Prostate gland (tissue), 2 donors: ENCODE measurements at regions not wholly inside any gene's neighbourhood (a gene's known extent, or its start where the extent isn't known, plus 50 kb on each side); places are given as distances from the start of the nearest gene placed in this dataset.
"Not testable (repeated sequence)": the region's sequence is repeated elsewhere in the genome, so short reads cannot be mapped to it uniquely, and the experiment has no call there.

ENCODE experiments used
- DNase-seq: peaks from one replicate; pipeline ENCODE4 v3.0.0-alpha.2; 2019; ENCODE audit warnings: low spot score
- H3K27ac ChIP-seq, 2 donors: fragments of 200-600 bp; sonication (generic); 2 replicates each; pipeline ENCODE4 v1.5.1; 2017 to 2019
- H3K27me3 ChIP-seq: fragments of 200-600 bp; sonication (generic); replicated peaks from 2 replicates; pipeline ENCODE4 v1.5.1; 2019; ENCODE audit not compliant: insufficient read depth
- H3K36me3 ChIP-seq, 2 donors: fragments of 200-600 bp; sonication (generic); 1 replicate in 1 of 2; 2 replicates in 1 of 2; pipeline versions ENCODE4 v1.5.1 to v1.8.1; 2017 to 2019
- H3K4me1 ChIP-seq: fragments of 200-600 bp; sonication (generic); replicated peaks from 2 replicates; pipeline ENCODE4 v1.5.1; 2019
- H3K4me3 ChIP-seq, 2 donors: fragments of 200-600 bp; sonication (generic); 2 replicates each; pipeline ENCODE4 v1.5.1; 2017 to 2019
- H3K9me3 ChIP-seq: fragments of 200-600 bp; sonication (generic); 2 replicates; pipeline ENCODE4 v1.5.1; 2017
- CTCF ChIP-seq, 4 experiments: fragments of 200-600 bp in 2 of 4; fragments of 450-650 bp in 2 of 4; sonication (generic) in 2 of 4; IDR thresholded peaks; 1 replicate in 3 of 4; 2 replicates in 1 of 4; pipeline ENCODE4 v1.5.1; 2016 to 2019; ENCODE audit warnings: antibody characterized with exemption in 4 of 4, mild to moderate bottlenecking in 2 of 4, moderate library complexity in 2 of 4
- POLR2A ChIP-seq: fragments of 450-650 bp; IDR thresholded peaks from one replicate; pipeline ENCODE4 v1.6.1; 2016; ENCODE audit warnings: antibody characterized with exemption, mild to moderate bottlenecking
- POLR2AphosphoS5 ChIP-seq: sonication (generic); formaldehyde crosslinking; IDR thresholded peaks from one replicate; pipeline ENCODE4 v1.6.1; 2017; ENCODE audit warnings: antibody characterized with exemption
- WGBS: methylation state at CpG from one replicate; pipeline ENCODE4 v1.1.5; 2018; 5-methylcytosine and 5-hydroxymethylcytosine counted together
- intact Hi-C: fragments of 100-400 bp; cut with DNase I; formaldehyde crosslinking; loops from one replicate; pipeline ENCODE4 v1.14.2; 2022

- Histone ChIP-seq H3K4me3 (no peak overlapping the region), H3K27ac (no peak overlapping the region), H3K36me3 (no peaks in the 10 kb centered on the region), H3K9me3 (no peaks in the 10 kb centered on the region), H3K4me1 (no peaks in the 10 kb centered on the region), H3K27me3 (no peaks in the 10 kb centered on the region)
- intact Hi-C loops, result no loop called here
- no peak for TF ChIP-seq POLR2AphosphoS5
- TF ChIP-seq POLR2A, result no peak
- no peak for TF ChIP-seq CTCF (IDR thresholded peaks at IDR 0.05)
- no peak for DNase-seq
- 100% methylated on average over 2 of the region's 2 CpGs for WGBS
Measured at GRCh38 chr6:14520029-14520428, 402.5 kb downstream of the CD83 start.

GRCh38 chr6:14520536-14520935, 403.0 kb downstream of the CD83 start:
- Histone ChIP-seq H3K27ac (no peak overlapping the region), H3K4me3 (no peak overlapping the region), H3K36me3 (no peaks in the 10 kb centered on the region), H3K9me3 (no peaks in the 10 kb centered on the region), H3K4me1 (no peaks in the 10 kb centered on the region), H3K27me3 (no peaks in the 10 kb centered on the region)
- intact Hi-C loops, result no loop called here
- no peak for DNase-seq
- 93% methylated on average over 2 of the region's 2 CpGs for WGBS
- TF ChIP-seq CTCF (IDR thresholded peaks at IDR 0.05), result no peak
- TF ChIP-seq POLR2AphosphoS5, result no peak
- TF ChIP-seq POLR2A, result no peak

GRCh38 chr6:14521141-14521540, 403.6 kb downstream of the CD83 start:
- Histone ChIP-seq H3K27me3 (no peaks in the 10 kb centered on the region), H3K9me3 (no peaks in the 10 kb centered on the region), H3K4me3 (no peak overlapping the region), H3K36me3 (no peaks in the 10 kb centered on the region), H3K27ac (no peak overlapping the region), H3K4me1 (no peaks in the 10 kb centered on the region)
- 86% methylated on average over 5 of the region's 5 CpGs for WGBS
- no peak for TF ChIP-seq CTCF (IDR thresholded peaks at IDR 0.05)
- no peak for DNase-seq
- intact Hi-C loops, result no loop called here

DNA sequence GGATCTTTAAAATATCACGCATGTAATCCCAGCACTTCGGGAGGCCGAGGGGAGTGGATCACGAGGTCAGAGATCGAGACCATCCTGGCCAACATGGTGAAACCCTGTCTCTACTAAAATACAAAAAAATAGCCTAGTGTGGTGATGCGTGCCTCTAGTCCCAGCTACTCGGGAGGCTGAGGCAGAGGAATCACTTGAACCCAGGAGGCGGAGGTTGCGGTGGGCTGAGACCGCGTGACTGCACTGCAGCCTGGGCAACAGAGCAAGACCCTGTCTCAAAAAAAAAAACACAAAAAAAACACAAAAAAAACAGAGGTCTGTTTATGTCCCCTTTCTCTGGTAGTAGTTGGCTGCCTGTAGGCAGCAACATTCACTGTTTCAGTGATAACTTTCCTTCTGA, 404.3 kb downstream of the CD83 start:
- H3K4me1 ChIP-seq, DNase-seq, intact Hi-C loops, H3K9me3 ChIP-seq, H3K27me3 ChIP-seq, H3K4me3 ChIP-seq, H3K36me3 ChIP-seq, H3K27ac ChIP-seq: not testable (repeated sequence)
- 97% methylated on average over 11 of the region's 11 CpGs for WGBS

DNA sequence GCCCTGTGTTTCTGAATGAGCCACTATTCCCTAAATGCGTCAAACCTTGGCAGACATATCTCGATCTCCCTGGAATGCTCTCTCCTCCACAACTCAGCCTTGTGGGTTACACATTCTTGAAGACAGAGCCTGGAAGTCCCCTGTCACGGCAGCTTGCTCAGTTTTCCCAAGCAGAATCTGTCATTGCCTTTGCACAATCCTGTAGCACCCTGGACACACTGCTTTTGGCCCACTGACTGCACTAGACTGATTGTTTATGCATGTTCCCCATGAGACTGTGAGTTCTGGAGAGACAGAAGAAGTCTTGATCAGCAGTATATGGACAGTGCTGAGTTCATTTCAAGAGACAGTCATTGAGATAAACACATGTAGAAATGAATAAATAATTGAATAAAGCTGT, 406.7 kb downstream of the CD83 start:
- no peak for DNase-seq
- no peaks in the 10 kb centered on the region for H3K27me3 ChIP-seq
- H3K4me1 ChIP-seq, result no peaks in the 10 kb centered on the region
- no peak overlapping the region for H3K4me3 ChIP-seq
- H3K9me3 ChIP-seq, result no peaks in the 10 kb centered on the region
- H3K36me3 ChIP-seq, result no peaks in the 10 kb centered on the region
- WGBS, result 71% methylated on average over 3 of the region's 3 CpGs
- H3K27ac ChIP-seq, result no peak overlapping the region
- no peak for TF ChIP-seq CTCF (IDR thresholded peaks at IDR 0.05)
- no peak for TF ChIP-seq POLR2A
- no peak for TF ChIP-seq POLR2AphosphoS5
- intact Hi-C loops, result no loop called here

GRCh38 chr6:14530385-14530784, 412.8 kb downstream of the CD83 start:
- no peaks in the 10 kb centered on the region for H3K27me3 ChIP-seq
- intact Hi-C loops, result no loop called here

More at GRCh38 chr6:14530385-14530784, 412.8 kb downstream of the CD83 start:
- no peaks in the 10 kb centered on the region for H3K4me1 ChIP-seq
- DNase-seq, result no peak
- no peaks in the 10 kb centered on the region for H3K36me3 ChIP-seq
- no peak for TF ChIP-seq CTCF (IDR thresholded peaks at IDR 0.05)
- TF ChIP-seq POLR2A, result no peak
- TF ChIP-seq POLR2AphosphoS5, result no peak
- H3K4me3 ChIP-seq, result no peak overlapping the region
- 82% methylated on average over 4 of the region's 4 CpGs for WGBS
- H3K9me3 ChIP-seq, result no peaks in the 10 kb centered on the region
- no peak overlapping the region for H3K27ac ChIP-seq
